ENCODE measurements at regions not wholly inside any gene's neighbourhood (a gene's known extent, or its start where the extent isn't known, plus 50 kb on each side); places are given as distances from the start of the nearest gene placed in this dataset.

- no peak for TF ChIP-seq EGR1 (IDR thresholded peaks at IDR 0.05; ENCODE audit: low read depth in 2 of 2)
- TF ChIP-seq CTCF (IDR thresholded peaks at IDR 0.05; ENCODE audit: low read depth, low read length, missing input control), result no peak
Observed at GRCh38 chr18:46289463-46289862, 185.3 kb downstream of the HAUS1 start.

Data from liver (tissue), 3 donors.